A673 (cell line): ENCODE measurements at regions not wholly inside any gene's neighbourhood (a gene's known extent, or its start where the extent isn't known, plus 50 kb on each side); places are given as distances from the start of the nearest gene placed in this dataset.

ENCODE experiments used
- EZH2 ChIP-seq: fragments of 200-600 bp; sonication (generic); IDR thresholded peaks from 2 replicates; pipeline ENCODE4 v1.6.1; 2017; ENCODE audit warnings: borderline replicate concordance, low read depth, mild to moderate bottlenecking, mixed read lengths, antibody characterized with exemption, low read length; ENCODE audit not compliant: poor library complexity, severe bottlenecking
- TF ChIP-seq, protein P1 (sequence below): fragments of 300-800, 200-600 bp; sonication (generic); conservative IDR thresholded peaks from 2 replicates; pipeline ENCODE4 v1.5.1; 2017; ENCODE audit warnings: low read depth, mild to moderate bottlenecking, antibody characterized with exemption, low read length, moderate library complexity, mixed read lengths

DNA sequence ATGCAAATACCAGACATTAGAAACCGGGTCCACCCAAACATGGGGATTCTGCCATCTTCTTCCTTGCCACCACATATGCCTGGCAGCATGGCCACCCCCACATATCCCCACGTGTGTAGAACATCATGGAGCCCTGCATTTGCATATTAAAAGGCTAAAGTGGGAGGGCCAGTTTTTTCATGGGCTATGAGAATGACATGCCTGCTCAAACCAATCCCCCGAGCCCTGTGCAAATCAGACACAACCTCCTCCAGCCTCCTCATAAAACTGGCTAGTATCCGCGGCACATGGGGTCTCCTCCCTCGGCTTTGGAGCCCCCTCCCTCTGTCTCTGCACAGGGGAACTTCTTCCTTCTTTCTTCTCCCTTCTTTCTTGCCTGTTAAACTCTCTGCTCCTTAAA lies 174.9 kb upstream of the WSCD1 start:
- TF ChIP-seq, protein P1, sequence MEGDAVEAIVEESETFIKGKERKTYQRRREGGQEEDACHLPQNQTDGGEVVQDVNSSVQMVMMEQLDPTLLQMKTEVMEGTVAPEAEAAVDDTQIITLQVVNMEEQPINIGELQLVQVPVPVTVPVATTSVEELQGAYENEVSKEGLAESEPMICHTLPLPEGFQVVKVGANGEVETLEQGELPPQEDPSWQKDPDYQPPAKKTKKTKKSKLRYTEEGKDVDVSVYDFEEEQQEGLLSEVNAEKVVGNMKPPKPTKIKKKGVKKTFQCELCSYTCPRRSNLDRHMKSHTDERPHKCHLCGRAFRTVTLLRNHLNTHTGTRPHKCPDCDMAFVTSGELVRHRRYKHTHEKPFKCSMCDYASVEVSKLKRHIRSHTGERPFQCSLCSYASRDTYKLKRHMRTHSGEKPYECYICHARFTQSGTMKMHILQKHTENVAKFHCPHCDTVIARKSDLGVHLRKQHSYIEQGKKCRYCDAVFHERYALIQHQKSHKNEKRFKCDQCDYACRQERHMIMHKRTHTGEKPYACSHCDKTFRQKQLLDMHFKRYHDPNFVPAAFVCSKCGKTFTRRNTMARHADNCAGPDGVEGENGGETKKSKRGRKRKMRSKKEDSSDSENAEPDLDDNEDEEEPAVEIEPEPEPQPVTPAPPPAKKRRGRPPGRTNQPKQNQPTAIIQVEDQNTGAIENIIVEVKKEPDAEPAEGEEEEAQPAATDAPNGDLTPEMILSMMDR, result no peak
- TF ChIP-seq EZH2, result no peak
